Progenitor cell of endocrine pancreas (in vitro differentiated cells): ENCODE measurements at regions not wholly inside any gene's neighbourhood (a gene's known extent, or its start where the extent isn't known, plus 50 kb on each side); places are given as distances from the start of the nearest gene placed in this dataset.
"Not testable (repeated sequence)": the region's sequence is repeated elsewhere in the genome, so short reads cannot be mapped to it uniquely, and the experiment has no call there.

Experiments used
- DNase-seq: peaks from one replicate; pipeline ENCODE4 v3.0.0; 2021; ENCODE audit warnings: low spot score; ENCODE audit not compliant: unreplicated experiment
- H3K27ac Mint-ChIP-seq: 2 replicates; pipeline ENCODE4 v1.8.0; 2021; ENCODE audit warnings: mild to moderate bottlenecking, moderate library complexity, mixed read lengths
- H3K27me3 Mint-ChIP-seq: 2 replicates; pipeline ENCODE4 v1.8.0; 2021; ENCODE audit warnings: mixed read lengths
- H3K36me3 Mint-ChIP-seq: 2 replicates; pipeline ENCODE4 v1.8.0; 2022; ENCODE audit warnings: mixed read lengths; ENCODE audit not compliant: insufficient read depth
- H3K4me1 Mint-ChIP-seq: 2 replicates; pipeline ENCODE4 v1.8.0; 2021; ENCODE audit warnings: low read depth, mixed read lengths
- H3K4me3 Mint-ChIP-seq: 2 replicates; pipeline ENCODE4 v1.8.0; 2021; ENCODE audit warnings: low read depth, mild to moderate bottlenecking, moderate library complexity, mixed read lengths
- H3K9me3 Mint-ChIP-seq: 2 replicates; pipeline ENCODE4 v1.8.0; 2021; ENCODE audit warnings: low read depth, mixed read lengths
- TF ChIP-seq, protein P1 (sequence below): fragments of 200-600 bp; sonication (generic); IDR thresholded peaks from one replicate; pipeline ENCODE4 v1.5.0; 2021; ENCODE audit warnings: antibody characterized with exemption, mild to moderate bottlenecking; ENCODE audit not compliant: unreplicated experiment

DNA sequence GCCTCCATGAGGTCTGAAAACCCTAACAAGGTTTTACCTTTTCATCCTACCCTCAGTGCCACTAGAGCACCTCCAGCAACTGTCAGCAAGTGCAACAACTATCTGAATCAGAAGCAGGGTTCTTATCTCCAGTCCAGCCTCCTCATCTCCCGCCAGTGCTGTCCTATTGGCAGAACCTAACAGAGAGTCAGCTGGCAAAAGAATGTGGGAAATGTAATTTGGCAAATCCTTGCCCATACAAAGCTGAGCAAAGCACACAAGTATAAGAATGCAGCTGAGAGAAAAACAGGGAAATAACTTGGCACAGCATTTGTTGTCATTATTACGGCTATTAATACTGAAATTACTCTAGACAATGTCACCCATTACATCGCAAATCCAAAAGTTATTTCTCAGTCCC lies 124.2 kb downstream of the ATP6V1G3 start:
- Mint-ChIP-seq H3K4me3 (no peak overlapping the region), H3K4me1 (no peaks in the 10 kb centered on the region), H3K27me3 (no peaks in the 10 kb centered on the region), H3K36me3 (no peaks in the 10 kb centered on the region), H3K27ac (no peak overlapping the region), H3K9me3 (no peaks in the 10 kb centered on the region)
- DNase-seq: no peak
- TF ChIP-seq, protein P1, sequence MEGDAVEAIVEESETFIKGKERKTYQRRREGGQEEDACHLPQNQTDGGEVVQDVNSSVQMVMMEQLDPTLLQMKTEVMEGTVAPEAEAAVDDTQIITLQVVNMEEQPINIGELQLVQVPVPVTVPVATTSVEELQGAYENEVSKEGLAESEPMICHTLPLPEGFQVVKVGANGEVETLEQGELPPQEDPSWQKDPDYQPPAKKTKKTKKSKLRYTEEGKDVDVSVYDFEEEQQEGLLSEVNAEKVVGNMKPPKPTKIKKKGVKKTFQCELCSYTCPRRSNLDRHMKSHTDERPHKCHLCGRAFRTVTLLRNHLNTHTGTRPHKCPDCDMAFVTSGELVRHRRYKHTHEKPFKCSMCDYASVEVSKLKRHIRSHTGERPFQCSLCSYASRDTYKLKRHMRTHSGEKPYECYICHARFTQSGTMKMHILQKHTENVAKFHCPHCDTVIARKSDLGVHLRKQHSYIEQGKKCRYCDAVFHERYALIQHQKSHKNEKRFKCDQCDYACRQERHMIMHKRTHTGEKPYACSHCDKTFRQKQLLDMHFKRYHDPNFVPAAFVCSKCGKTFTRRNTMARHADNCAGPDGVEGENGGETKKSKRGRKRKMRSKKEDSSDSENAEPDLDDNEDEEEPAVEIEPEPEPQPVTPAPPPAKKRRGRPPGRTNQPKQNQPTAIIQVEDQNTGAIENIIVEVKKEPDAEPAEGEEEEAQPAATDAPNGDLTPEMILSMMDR: no peak

DNA sequence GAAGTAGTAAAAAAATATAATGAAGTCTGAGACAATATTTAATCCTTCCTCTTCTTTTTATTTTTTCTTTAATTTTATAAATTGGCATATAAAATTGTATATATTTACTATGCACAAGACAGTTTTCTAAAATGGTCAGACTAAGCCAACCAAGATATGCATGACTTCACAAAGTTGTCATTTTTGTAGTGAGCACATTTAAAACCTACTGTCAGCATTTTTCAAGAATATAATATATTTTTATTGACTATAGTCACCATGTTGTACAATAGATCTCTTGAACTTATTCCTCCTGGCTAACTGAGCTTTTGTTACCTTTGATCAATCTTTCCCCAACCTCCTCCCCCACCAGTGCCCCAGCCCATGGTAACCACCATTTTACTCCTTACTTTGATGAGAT lies 129.2 kb downstream of the ATP6V1G3 start:
- Mint-ChIP-seq H3K4me1 (no peaks in the 10 kb centered on the region), H3K36me3 (no peaks in the 10 kb centered on the region), H3K4me3 (no peak overlapping the region), H3K27me3 (no peaks in the 10 kb centered on the region), H3K9me3 (no peaks in the 10 kb centered on the region), H3K27ac (no peak overlapping the region)
- DNase-seq: no peak
- TF ChIP-seq, protein P1: no peak

DNA sequence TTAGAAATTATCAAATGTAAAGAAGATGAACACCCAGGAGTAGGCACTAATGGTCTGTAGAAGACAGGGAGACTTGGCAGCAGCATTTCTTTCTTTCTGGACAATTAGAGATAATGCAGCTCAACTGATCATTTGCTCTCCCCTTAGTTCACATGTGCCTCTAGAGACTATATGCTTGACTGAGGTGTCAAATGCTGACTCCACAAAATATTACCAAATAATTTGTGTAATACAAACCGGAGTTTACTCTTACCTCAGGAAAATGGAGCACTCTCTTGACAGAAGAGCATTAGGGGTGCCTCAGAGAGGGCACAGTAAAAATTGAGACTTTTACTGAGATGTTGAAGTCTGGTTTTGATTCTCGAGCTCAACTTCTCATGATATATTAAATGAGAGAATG lies 131.8 kb downstream of the ATP6V1G3 start:
- H3K36me3 Mint-ChIP-seq: no peaks in the 10 kb centered on the region
- H3K4me1 Mint-ChIP-seq: no peaks in the 10 kb centered on the region
- no peak overlapping the region for H3K4me3 Mint-ChIP-seq

DNA sequence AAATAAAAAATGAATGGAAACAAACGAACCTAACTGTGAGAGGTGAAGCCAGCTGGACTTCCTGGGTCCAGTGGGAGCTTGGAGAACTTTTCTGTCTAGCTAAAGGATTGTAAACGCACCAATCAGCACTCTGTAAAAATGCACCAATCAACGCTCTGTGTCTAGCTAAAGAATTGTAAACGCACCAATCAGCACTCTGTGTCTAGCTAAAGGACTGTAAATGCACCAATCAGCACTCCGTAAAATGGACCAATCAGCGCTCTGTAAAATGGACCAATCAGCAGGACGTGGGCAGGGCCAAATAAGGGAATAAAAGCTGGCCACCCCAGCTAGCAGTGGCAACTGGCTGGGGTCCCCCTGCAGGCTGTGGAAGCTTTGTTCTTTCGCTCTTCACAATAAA lies 135.8 kb downstream of the ATP6V1G3 start:
- H3K4me1 Mint-ChIP-seq, DNase-seq, H3K27me3 Mint-ChIP-seq, H3K27ac Mint-ChIP-seq, H3K36me3 Mint-ChIP-seq, H3K9me3 Mint-ChIP-seq, H3K4me3 Mint-ChIP-seq: not testable (repeated sequence)

More for the DNA sequence above, 131.8 kb downstream of the ATP6V1G3 start:
- Mint-ChIP-seq H3K27me3 (no peaks in the 10 kb centered on the region), H3K27ac (no peak overlapping the region), H3K9me3 (peaks cover 3% of the 10 kb centered on the region)
- DNase-seq: no peak
- TF ChIP-seq, protein P1: no peak

DNA sequence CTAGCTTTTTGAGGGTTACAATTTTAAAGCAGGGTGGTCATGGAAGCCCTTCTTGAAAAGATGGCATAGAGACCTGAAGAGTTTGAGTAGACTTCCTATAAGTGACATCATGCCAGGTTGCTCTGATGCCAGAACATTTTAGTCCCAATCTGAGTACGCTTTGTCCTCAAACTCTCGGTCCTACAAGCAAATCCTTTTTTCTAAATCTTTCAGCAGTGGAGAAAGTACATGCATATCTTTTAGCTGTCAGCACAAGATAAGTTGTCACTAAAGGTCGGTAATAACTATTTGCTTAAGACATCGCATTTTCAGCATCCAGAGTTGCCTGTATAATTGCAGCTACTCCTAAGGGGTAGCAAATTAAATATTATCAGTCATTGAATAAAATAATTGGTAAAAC lies 140.4 kb downstream of the ATP6V1G3 start:
- Mint-ChIP-seq H3K9me3 (peaks cover 2% of the 10 kb centered on the region), H3K27me3 (no peaks in the 10 kb centered on the region), H3K36me3 (no peaks in the 10 kb centered on the region), H3K27ac (no peak overlapping the region), H3K4me3 (no peak overlapping the region), H3K4me1 (no peaks in the 10 kb centered on the region)
- no peak for DNase-seq
- TF ChIP-seq, protein P1: no peak

DNA sequence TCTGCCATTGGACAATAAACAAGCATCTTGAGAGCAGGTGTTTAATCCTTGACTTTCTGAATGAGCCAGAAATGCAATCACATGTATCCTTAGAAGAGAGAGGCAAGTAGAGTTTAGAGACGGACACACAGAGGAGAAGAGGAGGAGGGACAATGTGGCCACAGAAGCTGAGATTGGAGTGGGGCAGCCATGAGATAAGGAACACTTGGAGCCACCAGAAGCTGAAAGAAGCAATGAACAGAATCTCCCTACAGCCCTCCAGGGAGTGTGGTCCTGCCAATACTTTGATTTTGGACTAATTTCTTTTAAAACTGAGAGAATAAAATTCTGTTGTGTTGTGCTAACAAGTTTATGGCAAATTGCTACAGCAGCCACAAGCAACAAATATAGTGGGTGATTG lies 141.0 kb downstream of the ATP6V1G3 start:
- Mint-ChIP-seq H3K4me1 (no peaks in the 10 kb centered on the region), H3K27me3 (no peaks in the 10 kb centered on the region), H3K27ac (no peak overlapping the region), H3K36me3 (no peaks in the 10 kb centered on the region), H3K9me3 (no peaks in the 10 kb centered on the region), H3K4me3 (no peak overlapping the region)
- TF ChIP-seq, protein P1: no peak
- DNase-seq: no peak
